ENCODE measurements at regions not wholly inside any gene's neighbourhood (a gene's known extent, or its start where the extent isn't known, plus 50 kb on each side); places are given as distances from the start of the nearest gene placed in this dataset.
A peak's percentile ranks its signal among the peaks of the same experiment; 100 is the strongest.
"Not testable (repeated sequence)": the region's sequence is repeated elsewhere in the genome, so short reads cannot be mapped to it uniquely, and the experiment has no call there.

DNA sequence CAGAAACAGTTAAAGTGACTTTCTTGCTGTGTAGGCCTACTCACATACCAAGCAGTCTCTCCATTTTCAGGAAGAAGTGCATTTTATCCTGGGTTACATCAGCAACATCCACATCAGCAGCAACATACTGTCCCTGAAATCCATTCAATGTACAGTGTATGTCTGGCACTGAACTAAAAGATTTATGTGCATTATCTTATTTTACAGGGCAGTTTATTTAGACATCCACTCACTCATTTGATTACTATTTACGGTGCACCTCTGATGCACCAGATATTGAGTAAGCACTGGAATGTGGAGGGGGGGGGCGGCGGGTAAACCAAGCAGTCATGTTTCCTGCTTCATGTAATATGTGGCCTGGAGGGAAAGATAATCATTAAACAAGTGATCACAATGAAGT, 1128.2 kb downstream of the BCL11A start:
- no peak for DNase-seq (ENCODE audit: low read depth in 4 of 4, low spot score in 3 of 4)

DNA sequence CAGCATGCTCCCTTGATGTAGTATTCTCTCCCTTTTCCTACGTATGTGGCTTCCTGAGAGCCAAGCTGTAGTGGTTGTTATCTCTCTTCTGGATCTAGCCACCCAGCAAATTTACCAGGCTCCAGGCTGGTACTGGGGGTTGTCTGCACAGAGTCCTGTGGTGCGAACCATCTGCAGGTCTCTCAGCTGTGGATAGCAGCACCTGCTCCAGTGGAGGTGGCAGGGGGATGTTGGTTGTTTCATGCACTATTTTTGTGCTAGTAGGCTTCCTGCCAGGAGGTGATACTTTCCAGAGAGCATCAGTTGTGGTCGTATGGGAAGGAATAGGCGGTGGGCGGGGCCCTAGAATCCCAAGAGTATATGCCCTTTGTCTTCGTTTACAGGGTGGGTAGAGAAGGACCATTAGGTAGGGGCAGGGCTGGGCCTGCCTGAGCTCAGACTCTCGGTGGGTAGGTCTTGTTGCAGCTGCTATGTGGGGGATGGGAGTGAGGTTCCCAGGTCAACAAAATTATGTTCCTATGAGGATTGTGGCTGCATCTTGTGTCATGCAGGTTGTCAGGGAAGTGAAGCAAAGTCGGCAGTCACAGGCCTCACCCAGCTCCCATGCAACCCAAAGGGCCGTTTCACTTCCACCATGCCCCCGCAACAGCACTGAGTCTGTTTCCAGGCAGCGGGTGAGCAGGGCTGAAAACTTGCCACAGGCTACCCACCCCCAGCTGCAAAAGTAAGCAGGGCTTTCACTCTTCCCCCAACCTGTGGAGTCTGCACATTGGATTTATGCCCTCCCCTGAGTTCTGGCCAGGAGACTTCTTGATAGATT, 1139.5 kb downstream of the BCL11A start:
- no peak for DNase-seq (ENCODE audit: low read depth in 4 of 4, low spot score in 3 of 4)

- DNase-seq (ENCODE audit: low read depth in 4 of 4, low spot score in 3 of 4): no peak
Observed at GRCh38 chr2:59399126-59399525, 1154.3 kb downstream of the BCL11A start.

DNA sequence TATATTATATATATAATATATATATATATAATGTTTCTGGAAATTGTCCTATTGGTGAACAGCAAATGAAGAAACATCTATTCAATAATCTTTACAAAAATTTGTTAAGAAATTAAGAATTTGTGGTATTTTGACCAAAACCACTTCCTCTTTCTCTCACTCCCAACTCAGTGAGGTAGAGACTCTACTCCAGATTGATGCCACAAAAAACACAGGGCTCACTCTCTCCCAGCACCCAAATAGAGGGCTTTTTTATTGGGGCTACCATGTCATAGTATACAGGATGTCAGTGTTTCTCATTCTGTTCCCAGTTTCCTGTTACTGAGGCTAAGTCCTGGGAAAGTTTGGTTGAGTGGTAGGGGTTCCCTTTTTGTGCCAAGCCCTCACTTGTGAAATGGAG, 1155.4 kb downstream of the BCL11A start:
- no peak for DNase-seq (ENCODE audit: low read depth in 4 of 4, low spot score in 3 of 4)

GRCh38 chr2:59395119-59395518, 1154.0 kb upstream of the FANCL start:
- no peak for DNase-seq (ENCODE audit: low read depth in 4 of 4, low spot score in 3 of 4)

- DNase-seq (ENCODE audit: low read depth in 4 of 4, low spot score in 3 of 4): no peak
Observed at GRCh38 chr2:59391896-59392295, 1150.8 kb upstream of the FANCL start.

DNA sequence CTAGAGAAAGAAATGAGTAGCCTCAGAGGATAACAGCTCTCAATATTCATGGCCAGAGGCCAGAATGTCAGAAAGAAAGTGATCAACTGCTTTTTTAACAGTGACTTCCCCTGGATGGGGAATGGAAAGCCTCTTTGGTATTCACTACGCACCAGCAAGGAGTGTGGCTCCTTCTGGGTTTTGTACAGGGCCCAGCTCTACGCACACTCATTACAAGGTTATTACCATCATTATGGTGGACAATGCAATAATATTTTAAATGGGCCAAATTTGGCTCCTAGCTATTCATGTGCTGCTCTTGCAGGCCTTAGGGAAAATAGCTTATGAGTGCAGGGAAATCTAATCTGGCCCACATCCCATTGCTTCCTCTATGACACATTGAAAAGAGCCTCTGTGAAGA, 1149.5 kb upstream of the FANCL start:
- no peak for DNase-seq (ENCODE audit: low read depth in 4 of 4, low spot score in 3 of 4)

DNA sequence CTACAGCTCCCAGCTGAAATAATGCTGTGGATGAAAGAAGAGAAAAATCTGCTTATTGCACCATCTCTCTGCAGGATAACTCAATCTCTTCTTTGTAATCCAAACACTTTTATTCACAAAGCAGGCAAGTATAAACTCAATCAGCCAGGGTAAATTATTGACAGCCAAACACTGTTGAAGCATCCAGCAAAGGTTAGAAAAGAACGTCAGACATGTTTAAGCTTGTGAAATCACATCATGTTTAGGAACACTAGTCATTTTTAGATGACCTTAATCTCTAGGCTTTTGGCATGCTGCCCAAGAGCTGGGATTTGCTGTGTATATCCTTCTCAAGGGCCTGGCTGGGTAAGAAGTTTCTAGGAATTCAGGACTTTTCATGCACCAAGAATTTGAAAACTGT, 1148.1 kb upstream of the FANCL start:
- peak in 1 of 4 donors; percentile 1 for DNase-seq (ENCODE audit: low read depth in 4 of 4, low spot score in 3 of 4)

DNA sequence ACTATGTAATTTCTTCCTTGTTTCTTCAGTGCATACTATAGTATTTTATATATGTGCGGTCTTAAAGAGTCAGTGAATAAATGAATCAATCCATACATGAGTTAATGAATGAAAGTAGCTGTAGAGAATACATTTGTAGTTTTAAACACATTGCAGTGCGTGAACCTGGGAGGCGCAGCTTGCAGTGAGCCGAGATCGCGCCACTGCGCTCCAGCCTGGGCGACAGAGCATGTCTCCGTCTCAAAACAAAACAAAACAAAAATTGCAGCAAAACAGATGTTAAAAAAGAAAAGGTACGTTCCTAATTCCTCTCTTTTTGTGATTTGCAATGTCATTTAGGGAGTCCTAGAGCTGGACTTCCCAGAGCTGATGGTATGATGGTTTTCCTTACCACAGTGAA, 1144.8 kb upstream of the FANCL start:
- DNase-seq (ENCODE audit: low read depth in 4 of 4, low spot score in 3 of 4): no peak

GRCh38 chr2:59383473-59383872, 1142.3 kb upstream of the FANCL start:
- no peak for DNase-seq (ENCODE audit: low read depth in 4 of 4, low spot score in 3 of 4)

DNA sequence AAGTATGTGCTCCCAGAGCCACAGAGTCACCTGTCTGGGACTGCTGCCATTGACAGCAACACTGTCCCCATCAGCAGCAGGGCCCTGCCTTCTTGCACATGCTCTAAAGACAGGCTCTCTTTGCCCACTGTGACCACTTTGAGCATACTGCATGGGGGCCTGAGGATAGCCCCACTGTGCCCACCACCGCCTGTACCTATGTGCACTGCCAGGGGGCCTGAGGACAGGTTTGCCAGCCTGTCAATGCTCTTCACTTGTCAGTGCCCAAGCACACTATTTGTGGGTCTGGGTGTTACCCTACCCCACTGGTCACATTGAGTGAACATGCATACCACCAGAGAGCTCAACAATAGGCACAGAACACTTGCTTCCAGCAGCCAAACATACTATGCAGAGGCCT, 1137.0 kb upstream of the FANCL start:
- no peak for DNase-seq (ENCODE audit: low read depth in 4 of 4, low spot score in 3 of 4)

GRCh38 chr2:59366288-59366687, 1125.2 kb upstream of the FANCL start:
- no peak for DNase-seq (ENCODE audit: low read depth in 4 of 4, low spot score in 3 of 4)

- DNase-seq (ENCODE audit: low read depth in 4 of 4, low spot score in 3 of 4): no peak
Observed at GRCh38 chr2:59354498-59354897, 1113.4 kb upstream of the FANCL start.

DNA sequence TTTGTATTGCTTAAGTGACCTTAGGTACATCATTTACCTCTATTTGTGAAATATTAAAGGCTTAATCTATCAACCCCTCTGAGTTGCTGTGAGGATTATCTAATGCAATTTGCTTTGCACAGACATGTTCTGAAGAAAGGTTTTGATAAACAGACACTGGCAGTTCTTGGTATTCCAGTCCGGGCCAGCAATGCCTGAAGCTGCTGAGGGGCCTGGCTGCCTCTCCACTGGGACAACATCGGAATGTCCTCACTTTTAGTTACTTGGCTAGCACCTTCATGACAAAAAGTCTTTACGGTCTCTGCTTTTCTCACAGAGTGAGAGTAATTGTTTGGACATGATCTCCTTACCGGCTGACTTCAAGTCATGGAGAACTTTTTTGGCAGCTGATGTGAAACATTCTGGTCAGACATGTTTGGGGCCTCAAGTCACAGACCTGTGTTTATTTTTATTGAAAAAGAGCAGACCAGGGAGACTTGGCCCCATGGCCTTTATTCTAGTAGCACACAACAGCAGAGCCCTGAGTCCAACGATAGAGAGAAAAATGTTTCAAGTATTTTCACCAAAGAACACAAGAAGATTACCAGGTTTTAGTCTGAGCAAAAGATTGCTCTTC, 1112.3 kb upstream of the FANCL start:
- no peak for DNase-seq (ENCODE audit: low read depth in 4 of 4, low spot score in 3 of 4)

DNA sequence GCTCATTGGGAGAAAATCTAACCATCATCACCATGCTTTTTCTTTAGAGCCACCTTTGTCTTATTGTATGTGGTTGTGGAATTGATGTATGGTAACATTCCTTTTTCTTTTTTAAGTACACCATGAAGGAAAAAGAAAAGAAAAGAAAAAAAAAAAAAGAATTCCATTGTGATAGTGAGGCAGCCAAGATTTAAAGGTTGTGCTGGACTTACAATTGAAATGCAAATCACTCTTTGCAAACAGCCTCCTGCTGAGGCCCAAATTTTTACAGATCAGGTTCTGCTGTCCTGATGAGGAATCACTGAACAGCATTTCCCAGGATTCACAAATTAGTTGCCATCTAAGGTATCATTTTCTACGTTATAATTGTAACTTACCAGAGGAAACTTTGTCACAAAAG, 1101.0 kb upstream of the FANCL start:
- DNase-seq (ENCODE audit: low read depth in 4 of 4, low spot score in 3 of 4): no peak

- DNase-seq (ENCODE audit: low read depth in 4 of 4, low spot score in 3 of 4): no peak
Observed at GRCh38 chr2:59339837-59340207, 1098.7 kb upstream of the FANCL start.

- no peak for DNase-seq (ENCODE audit: low read depth in 4 of 4, low spot score in 3 of 4)
Observed at GRCh38 chr2:59339121-59339836, 1098.2 kb upstream of the FANCL start.

GRCh38 chr2:59333007-59333406, 1091.9 kb upstream of the FANCL start:
- DNase-seq (ENCODE audit: low read depth in 4 of 4, low spot score in 3 of 4): no peak

GRCh38 chr2:59326581-59327365, 1085.6 kb upstream of the FANCL start:
- not testable (repeated sequence) for DNase-seq (ENCODE audit: low read depth in 4 of 4, low spot score in 3 of 4)

GRCh38 chr2:59322870-59323269, 1081.7 kb upstream of the FANCL start:
- no peak for DNase-seq (ENCODE audit: low read depth in 4 of 4, low spot score in 3 of 4)

DNA sequence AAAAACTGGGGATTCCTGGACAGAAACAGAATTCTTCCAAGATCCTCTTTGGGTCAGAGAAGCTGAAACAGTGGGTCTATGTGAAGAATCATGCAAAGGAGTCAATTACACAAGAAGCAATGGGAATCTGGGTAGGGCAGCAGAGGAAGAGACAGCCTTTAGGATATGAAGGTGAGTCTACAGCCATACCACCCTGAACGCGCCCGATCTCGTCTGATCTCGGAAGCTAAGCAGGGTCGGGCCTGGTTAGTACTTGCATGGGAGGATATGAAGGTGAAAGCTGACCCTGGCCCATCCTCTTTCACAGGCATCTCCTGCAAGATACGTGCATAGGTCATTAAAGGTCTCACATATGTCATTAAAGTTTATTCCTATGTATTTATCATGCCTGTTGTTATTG, 1080.9 kb upstream of the FANCL start:
- DNase-seq (ENCODE audit: low read depth in 4 of 4, low spot score in 3 of 4): no peak

Data from left renal pelvis (tissue), 4 donors.